Activated T-cell treated with anti-CD3 and anti-CD28 coated beads, Interleukin-2, amount 50 U/mL, for 48 hours (primary cell): ENCODE measurements at regions not wholly inside any gene's neighbourhood (a gene's known extent, or its start where the extent isn't known, plus 50 kb on each side); places are given as distances from the start of the nearest gene placed in this dataset.

Experiments used
- DNase-seq, 2 experiments: peaks; one replicate each; pipeline ENCODE4 v3.0.0-alpha.2; 2020

- no peak for DNase-seq
These were observed 149.6 kb upstream of the TNRC6C start for GRCh38 chr17:77808686-77809425.

- no peak for DNase-seq
These were observed 148.7 kb upstream of the TNRC6C start for GRCh38 chr17:77809814-77810213.

- no peak for DNase-seq
These were observed 148.0 kb upstream of the TNRC6C start for GRCh38 chr17:77810536-77810935.

DNA sequence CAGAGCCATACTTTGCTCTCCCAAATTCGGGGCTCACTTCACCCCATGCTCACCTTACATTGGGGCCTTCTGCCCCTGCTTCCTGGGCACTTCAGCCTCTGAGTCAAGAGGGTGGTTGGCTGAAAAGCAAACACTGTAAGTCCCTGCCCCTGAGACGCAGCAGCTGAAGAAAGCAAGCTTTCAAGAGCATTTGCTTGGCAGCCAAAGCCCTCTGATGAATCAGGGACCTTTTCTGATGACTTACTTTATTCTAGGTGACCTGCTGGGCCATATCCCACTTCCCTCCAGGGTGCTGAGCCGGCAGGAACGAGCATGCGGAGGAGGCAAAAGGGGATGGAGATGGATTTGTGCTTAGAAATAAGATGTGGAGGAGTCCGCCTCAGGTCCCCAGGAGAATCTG lies 147.0 kb upstream of the TNRC6C start:
- no peak for DNase-seq

DNA sequence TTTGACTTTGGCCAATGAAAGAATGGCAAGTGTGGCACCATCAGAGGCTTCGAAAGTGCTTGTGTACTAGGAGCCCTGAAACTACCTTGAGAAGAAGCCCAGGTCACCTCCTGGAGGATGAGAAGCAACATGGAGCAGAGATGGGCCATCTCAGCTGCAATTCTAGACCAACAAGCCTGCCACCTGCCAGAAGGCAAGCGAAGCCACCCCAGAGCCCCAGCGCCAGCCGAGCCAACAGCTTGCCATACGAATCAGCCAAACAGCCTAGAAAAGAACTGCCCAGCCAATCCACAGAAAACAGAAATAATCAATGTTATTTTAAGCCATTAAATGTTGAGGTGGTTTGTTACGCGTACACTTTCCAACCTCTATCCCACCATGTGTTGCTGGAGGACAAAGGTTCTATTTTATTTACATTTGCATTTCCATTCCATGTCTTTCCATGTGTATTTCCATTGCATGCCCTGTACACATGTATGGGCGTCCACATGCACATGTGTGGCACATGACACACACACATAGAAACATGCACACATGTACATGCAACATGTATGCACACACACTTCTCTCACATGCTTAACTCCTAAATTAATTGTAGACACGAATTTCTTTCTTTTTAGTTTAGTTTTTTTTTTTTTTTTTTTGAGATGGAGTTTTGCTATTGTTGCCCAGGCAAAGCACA lies 144.3 kb upstream of the TNRC6C start:
- no peak for DNase-seq

GRCh38 chr17:77815127-77815905 lies 143.2 kb upstream of the TNRC6C start:
- DNase-seq = no peak

DNA sequence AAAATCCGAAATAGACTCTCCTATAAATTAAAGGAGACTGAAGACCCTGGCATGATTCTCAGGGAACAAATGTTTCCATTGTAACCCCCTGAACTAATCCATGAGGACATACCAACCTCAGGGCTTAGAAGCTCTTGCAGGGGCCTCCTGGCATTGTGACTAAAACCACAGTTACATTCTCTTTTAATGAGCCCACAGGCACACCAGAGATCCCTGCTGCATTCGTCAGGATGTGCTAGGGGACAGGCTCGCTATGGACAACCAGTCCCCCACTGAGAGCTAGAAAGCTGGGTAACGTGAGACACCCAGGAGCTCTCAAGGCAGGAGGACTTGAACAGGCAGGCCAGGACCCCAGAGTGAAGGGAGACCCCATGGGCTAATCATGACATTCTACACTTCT lies 140.6 kb upstream of the TNRC6C start:
- DNase-seq = no peak

GRCh38 chr17:77819497-77819896 lies 139.0 kb upstream of the TNRC6C start:
- no peak for DNase-seq

- no peak for DNase-seq
These were observed 137.4 kb upstream of the TNRC6C start for GRCh38 chr17:77821114-77821513.

DNA sequence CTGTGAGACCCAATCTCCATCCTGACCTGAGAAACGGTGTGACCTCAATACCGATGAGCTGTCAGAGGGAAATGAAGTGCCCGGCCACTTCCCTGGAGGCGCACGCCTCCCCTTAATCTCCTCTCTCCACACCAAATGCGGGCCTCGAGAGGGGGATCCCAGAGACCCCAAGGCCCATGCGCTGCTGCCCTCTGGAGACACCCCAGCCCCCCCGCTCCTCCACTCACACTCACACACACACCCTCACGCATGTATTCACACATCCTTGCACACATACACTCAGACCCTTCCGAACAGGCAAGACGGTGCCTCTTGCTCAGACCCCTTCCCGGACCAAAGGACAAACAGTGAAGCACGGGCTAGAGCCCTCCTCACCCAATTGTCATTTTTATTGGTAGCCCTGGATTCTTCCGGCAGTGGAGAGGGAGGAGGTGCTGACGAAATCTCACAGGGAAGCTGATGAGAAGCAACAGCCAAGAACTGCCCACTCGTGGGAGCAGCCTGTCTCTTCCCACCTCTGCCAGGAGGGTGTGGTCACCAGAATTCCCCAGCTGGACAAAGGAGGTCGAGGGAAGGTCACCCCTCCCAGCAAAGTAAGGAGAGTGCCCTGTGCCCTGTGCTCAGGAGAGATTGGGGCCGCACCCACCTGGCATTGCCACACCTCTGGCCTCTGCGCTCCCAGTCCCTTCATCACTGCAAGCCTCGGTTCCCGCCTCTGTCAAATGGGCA lies 136.0 kb upstream of the TNRC6C start:
- DNase-seq = no peak

DNA sequence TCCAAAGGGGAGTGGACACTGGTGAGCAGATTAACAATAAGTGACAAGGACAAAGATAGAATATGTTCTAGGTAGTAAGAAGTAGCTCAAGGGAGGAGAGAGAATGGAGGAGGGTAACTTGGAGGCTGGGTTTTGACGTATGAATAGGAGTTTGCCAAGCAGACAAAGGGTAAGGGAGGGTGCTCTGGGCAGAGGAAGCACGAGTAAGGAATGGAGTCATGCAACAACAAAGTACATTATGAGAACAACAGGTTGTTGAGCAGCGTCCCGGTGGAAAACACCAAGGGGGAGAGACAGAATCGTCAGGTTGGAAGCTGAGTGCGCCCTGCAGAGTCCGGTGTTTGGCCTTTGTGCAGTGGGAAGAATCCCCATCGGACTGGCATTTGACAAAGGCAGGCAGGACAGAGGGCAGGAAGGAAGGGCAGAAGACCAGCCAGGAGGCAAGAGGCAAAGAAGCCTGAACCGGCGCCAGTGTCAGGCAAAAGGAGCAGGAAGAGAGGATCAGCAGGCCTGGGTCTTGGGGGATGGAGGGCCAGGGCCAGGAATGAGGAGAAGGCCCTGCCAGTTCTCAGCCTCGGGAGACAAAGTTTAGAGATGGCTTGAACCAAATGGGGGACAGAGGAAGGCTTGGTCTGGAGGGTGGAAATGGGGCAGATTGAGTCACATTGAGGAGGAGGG lies 134.3 kb upstream of the TNRC6C start:
- no peak for DNase-seq

GRCh38 chr17:77824780-77825280 lies 133.7 kb upstream of the TNRC6C start:
- DNase-seq = no peak

GRCh38 chr17:77825621-77826020 lies 132.9 kb upstream of the TNRC6C start:
- no peak for DNase-seq

- no peak for DNase-seq
These were observed 132.2 kb upstream of the TNRC6C start for GRCh38 chr17:77826132-77826873.

GRCh38 chr17:77827039-77827438 lies 131.5 kb upstream of the TNRC6C start:
- no peak for DNase-seq

DNA sequence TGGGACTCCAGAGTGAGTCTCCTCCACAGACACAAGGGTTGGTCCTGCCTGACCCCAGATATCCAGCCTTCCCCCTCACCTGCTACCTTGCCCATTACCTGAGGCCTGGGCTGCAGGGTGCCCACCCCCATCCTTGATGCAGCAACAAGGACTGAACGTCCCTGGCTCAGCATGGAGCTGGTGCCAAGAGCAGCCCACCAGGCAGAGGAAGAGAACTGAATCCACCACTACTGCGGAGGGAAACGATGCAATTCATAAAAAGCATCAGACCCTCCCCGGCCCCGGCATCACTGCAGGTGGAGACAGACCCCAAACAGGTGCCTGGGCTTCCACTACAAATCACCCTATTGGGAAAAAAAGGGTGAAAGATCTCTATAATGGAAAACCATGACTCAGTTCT lies 131.0 kb upstream of the TNRC6C start:
- DNase-seq = no peak

GRCh38 chr17:77828749-77829539 lies 129.6 kb upstream of the TNRC6C start:
- no peak for DNase-seq

DNA sequence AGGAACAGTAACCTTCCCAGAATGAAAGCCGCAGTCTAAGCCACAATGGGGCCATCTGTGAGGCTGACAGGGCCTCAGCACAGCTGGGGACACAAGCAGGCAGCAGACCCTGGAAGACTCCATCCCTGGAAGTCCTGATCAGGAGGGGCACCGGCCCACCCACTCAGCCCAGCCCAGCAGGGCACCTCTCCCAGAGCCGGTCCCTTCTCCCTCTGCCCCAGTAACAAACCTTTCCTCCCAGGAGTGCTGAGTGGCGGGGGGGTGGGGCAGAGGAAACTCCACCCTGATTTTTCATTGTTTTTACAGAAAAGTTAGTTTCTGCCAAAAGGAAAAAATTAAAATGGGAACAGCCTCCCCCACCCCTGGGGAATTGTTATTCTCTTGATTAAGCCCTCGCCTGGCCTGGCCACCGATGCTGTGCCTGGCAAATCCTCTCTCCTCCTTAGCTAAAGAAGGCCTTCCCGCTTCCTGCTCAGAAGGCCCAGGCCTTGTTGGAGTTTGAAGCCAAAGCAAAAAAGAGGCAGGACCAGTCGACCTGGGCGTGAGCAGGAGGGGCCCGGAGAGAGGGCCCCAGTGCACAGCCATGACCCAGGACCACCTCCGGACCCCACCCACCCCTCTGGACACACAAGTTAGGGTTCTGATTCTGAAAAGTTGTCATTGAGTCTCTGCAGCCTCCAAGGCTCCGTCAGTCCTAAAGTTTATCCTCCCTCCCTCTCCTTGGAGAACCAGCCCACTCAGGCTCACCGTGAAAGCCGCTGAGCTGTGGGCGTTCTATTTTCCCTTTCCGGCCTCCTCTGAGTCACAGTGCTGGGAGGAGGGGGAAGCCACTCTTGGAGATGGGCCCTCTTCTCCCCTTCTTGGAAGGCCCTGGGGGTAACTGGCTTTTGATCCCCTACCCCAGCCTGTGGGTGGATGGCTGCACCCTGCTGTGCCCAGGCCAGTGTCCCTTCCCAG lies 128.4 kb upstream of the TNRC6C start:
- DNase-seq = no peak

GRCh38 chr17:77830816-77831473 lies 127.6 kb upstream of the TNRC6C start:
- no peak for DNase-seq
